Inflammatory macrophage (primary cell): ENCODE measurements at regions not wholly inside any gene's neighbourhood (a gene's known extent, or its start where the extent isn't known, plus 50 kb on each side); places are given as distances from the start of the nearest gene placed in this dataset.

Experiments
- DNase-seq, 2 donors: peaks; one replicate each; pipeline ENCODE4 v3.0.0-alpha.2; 2020 to 2022

DNA sequence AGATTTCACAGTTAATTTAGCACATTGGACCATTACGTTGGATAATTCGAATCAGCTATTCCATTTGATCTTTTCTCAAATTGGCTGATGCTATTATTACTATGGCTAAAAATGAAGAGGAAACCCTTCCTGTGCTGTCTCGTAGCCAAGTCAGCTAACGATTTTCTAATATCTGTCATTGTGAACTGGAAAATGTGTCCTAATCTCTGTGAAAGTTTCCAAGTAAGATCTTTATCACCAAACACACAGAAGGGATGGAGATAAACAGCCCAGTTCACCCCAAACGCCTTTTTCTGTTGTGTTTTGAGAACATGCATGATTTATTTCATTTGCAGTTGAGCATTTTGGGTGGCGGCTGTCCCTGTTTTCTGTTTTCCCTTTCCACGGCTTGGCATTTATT, 312.8 kb downstream of the FOXL1 start:
- no peak for DNase-seq

DNA sequence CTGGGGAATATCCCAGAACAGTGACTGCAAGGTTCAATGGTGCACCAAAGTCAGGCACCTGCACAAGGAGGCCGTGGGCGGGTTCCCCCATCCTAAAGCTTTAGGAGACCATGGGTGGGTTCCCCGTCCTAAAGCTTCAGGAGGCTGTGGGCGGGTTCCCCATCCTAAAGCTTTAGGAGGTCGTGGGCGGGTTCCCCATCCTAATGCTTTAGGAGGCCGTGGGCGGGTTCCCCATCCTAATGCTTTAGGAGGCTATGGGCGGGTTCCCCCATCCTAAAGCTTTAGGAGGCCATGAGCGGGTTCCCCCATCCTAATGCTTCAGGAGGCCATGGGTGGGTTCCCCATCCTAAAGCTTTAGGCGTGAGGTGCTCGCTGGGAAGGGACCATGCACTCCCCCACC, 313.3 kb downstream of the FOXL1 start:
- DNase-seq, result peak in 1 of 2 donors; percentile 52

DNA sequence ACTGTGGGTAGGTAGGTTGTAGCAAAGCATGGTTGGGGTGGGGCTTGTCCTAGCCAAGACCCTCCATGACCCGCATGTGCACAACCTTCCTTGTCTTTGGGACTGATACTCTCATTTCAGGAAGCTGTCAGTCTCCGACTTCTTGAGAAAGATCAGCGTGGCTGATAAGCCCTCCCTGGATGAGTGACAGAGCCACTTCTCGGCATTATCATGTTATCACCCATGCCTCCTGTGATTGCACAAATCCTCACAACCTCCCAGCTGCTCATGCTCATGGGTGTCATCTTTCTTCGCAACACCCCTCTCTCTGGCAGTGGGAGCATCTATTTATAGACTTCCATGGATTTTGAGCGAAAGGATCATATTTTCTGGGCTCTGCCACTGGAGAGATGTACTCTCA, 314.2 kb downstream of the FOXL1 start:
- no peak for DNase-seq

DNA sequence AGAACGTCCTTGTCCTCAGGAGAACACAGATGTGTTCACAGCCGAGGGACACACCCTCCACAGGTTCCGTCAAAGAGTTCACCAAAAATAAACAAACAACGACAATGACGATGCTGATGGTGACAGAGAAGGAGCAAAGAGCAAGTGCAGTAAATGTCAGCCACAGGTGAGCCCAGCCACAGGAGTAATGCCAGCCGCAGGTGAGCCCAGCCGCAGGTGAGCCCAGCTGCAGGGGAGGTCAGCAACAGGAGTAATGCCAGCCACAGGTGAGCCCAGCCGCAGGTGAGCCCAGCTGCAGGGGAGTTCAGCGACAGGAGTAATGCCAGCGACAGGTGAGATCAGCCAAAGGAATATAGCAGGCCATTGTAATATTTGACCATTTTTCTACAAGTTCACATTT, 315.2 kb downstream of the FOXL1 start:
- DNase-seq, result no peak

DNA sequence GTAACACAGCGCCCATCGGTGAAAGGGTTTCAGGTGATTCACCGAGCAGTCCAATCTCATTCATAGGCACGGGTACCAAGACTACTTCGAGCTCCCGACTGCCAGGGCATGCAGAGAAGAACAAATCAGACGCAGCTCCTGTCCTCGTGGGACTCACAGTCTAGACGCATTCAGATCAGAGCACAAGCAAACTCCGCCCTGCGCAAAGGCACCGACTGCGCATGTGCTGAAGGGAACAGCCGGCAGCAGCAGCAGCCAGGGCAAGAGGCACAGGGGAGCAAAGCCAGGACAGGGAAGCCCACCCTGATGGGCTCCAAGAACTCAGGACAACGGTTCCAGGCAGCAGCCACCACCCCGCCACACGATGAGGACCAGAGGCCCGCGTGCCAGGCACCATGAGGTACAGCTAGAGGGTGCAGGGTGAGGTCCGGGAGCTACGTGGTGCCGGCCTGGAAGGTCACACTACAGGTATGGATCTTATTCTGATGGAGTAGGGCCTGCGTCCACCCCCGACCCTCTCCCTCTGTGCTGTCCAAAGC, 315.7 kb downstream of the FOXL1 start:
- DNase-seq, result no peak

DNA sequence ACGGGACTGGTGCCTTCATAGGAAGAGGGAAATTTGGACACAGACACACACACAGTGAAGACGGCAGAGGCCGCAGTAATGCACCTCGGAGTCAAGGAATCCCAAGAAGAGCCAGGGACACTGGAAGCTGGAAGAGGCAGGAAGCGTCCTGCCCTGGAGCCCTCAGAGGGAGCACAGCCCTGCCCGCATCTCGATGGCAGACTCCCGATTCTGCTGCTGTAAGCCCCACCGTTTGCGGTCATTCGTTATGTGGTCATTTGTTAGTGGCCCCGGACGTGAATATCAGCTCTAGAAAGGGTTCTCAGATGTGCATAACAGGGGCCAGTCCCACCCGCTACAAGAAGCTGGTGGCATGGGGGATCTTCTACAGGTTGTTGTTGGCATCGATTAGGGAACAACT, 316.6 kb downstream of the FOXL1 start:
- DNase-seq, result no peak

DNA sequence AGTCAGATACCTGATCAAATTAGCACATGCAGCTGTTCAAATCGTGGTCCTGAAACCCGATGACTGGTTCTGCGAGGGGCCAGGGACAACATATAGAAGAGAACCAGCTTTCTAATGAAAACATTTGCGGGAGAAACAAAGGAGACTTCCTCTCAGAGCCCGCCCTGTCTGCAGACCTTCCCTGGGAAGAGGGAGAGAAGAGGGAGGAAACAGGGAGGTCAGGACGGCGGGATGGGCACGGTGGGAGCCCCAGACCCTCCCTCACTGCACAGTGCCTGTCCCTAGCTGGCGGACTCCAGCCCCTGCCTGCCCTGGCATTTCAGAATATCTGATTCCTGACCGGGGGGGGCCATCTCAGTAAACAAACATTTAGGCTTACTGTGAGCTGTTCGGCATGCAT, 317.3 kb downstream of the FOXL1 start:
- DNase-seq, result no peak

DNA sequence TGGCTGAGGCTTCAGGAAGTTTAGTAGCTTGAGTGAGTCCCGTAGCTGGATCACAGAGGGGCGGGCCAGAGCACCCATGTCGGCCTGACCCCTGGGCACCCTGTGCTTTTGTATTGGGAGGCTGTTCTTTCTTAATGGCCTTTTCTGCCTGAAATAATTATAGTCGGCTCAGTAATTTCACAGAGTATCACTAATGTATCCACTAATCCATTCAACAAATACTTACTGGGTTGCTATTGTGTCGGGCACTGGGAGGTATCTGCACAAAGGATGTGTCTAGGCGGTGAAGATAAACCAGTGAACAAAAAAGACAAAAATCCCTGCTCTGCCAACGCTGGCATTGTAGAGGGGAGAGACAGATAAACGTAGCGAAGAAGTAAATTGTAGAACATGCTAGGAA, 318.6 kb downstream of the FOXL1 start:
- DNase-seq, result no peak

DNA sequence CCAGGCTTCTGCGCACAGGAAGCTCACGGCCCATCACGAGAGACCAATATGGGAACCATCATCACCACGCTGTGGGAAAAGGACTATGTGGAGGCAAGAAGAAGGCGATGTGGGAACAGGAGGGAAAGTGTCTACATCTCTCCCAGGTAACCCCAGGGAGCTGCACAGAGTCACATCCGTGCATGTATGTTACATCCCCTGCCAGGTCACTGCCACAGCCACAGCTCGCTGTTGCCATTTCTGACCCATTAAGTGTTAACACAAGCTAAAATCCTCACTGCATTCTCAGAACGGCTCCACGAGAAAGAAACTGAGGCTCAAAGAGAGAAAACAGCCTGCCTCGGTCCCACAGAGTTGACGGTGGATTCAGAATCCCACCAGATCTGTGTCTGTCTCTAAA, 319.1 kb downstream of the FOXL1 start:
- no peak for DNase-seq

DNA sequence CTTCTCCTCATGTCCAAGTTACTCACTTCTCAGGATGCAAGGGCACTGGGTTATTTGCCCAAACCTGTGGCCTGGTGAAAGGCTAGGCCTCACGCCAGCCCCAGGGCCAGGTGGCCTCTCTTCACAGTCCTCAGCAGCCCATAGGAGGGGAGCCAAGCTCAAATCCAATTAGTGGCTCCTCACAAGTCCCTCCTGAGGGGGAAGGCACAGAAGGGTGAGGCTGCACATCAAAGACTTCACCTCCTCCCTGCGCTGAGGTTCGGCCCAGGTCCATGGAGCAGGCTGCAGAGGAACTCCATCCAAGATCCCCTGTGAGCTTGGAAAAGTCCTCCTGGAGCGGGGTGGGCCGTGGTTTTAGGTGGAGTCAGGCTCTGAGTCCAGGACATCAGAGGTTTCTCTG, 320.0 kb downstream of the FOXL1 start:
- DNase-seq, result no peak

DNA sequence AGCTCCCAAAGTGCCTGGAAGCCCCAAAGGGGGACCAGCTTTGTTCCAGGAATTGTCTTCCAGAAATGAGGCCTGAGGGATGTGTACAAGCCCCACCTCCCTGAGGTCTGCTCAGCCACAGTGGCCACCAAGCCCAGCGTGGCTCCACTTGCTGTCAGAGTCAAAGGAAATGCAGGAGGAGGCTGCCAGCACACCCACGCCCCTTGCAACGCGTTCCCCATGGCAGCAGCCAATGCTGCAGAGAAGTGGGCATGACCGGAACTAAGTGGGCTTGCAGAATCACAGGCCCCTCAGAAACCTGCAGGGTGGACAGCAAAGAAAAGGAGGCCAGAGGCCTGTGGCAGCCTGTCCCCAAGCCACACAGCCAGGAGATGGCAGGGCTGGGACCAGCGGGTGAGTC, 320.8 kb downstream of the FOXL1 start:
- DNase-seq, result no peak

DNA sequence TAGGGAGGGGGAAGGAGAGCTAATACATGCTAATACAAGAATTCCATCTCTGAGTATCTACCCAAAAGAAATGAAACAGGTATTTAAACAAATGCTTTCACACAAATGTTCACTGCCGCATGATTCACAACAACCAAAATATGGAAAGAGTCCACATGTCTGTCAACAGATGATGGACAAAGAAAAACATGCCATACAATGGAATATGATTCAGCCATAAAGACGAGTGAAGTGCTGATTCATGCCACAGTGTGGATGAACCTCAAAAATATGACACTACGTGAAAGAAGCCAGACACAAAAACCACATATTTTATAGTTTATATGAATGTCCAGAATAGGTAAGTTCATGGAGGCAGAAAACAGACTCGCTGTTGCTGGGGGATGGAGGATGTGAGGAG, 321.4 kb downstream of the FOXL1 start:
- no peak for DNase-seq

DNA sequence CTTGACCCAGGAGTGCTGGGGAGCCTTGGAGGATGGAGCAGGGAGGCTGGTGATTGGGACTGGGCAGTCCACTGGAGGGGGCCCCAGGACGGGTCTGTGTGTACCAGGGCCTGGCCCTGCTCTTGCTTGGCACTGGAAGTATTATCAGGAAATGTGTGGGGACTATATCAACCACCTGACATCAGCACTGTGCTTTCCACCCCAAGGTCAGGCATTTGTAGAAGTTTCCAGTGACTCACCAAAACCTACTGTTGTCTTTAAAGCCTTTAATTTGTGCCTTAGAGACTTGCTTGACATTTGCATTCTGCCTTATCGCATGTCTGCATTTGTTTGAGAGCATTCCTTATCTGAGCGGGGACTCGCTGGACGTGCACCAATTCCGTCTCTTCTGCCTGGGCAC, 323.1 kb downstream of the FOXL1 start:
- DNase-seq, result no peak

DNA sequence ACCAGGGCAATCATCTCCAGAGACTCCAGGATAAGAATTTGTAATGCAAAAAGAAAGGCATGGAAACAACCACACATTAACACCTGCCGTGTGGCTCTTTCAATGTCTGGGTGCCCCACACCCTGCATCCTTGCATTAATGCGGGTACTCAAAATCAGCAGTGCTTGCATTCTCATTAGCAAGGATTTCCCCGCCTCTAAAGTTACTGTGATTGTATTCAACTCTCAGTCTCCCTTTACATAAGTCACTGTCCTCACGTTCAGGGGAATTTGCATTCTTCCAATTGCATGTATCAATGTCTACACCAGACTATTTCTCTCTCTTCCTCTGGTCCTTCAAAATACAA, 324.3 kb downstream of the FOXL1 start:
- DNase-seq, result no peak

DNA sequence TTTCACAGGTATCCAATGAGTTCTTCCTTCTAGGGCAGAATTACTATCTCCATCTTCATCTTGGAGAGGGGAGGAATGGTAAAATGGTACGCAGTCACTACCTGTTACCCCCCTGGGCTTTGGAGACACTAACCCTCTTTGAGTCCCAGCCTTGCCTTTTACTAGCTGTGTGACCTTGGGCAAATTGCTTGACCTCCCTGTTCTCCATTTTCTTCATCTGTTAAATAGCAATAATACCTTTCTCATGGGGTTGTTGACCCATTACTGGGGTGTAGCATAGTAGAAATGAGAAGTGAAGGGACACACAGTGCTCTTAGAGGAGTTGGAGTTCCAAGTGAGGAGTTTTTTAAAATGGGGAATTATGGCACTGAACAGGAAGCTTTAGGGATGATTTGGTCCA, 324.7 kb downstream of the FOXL1 start:
- no peak for DNase-seq

DNA sequence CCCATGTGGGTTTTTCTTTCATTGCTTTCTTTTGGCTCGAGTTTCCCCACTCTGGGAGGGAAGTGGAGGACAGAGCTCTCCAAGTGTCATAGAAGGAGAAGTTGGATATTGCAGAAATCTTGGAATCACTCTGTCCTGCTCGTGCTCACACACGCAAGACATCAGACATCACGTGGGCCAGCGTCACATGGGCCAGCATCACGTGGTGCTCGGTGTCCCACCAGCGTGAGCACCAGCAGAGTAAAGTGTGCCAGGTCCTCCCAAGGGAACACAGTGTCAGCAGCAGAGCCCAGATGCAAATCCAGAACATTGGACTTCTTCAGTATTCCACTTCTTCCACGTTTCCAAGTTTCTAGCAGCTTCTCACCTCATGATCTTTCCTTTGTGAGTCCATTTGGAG, 327.0 kb downstream of the FOXL1 start:
- DNase-seq, result no peak

DNA sequence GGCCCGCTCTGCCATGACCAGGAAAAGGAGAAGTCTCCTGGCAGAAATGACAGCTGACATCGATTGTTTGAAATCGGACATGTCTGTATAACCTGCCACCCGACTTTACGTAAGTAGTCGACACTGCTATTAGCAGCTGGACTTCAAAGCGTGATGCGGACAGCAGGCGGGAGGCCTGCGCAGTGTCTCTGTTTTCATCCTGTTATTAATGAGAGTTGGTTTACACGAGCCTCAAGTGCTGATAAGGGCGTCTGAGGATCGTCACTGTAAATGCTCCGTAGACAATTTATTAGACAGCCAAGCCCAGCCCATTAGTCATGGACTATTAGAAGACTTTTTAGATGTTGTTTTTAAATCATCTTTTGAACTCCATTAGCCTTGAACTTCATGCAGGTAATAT, 328.3 kb downstream of the FOXL1 start:
- DNase-seq, result no peak

DNA sequence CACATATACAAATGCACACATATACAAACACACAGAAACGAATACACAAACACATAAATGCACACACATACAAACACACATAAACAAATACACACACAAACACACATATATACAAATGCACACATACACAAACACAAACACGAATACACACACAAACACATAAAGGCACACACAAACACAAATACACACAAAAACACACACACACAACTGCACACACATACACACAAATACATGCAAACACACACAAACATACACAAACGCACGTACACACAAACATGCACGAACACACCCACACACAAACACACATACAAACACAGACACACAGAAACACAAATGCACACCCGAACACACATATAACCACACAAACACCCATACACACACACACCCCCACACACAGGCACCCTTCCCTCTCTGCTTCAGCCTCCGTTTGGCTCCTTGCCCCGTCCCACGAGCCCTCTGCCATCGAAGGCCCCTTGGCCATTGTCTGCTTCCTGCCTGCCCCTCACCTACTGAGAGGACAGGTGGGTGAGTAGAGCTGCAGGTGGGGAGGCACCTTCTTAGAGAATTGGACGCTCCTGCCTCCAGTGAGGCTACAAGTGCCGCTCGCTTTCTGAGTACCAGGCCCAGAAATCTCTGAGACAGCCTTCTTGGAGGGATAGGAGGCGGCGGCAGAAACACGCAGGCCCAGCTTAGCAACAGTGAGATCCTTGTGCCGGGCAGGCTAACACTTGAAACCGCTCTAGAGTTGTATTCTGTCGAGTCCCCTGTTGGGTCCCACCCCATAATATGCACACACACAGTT, 331.2 kb downstream of the FOXL1 start:
- DNase-seq, result no peak

DNA sequence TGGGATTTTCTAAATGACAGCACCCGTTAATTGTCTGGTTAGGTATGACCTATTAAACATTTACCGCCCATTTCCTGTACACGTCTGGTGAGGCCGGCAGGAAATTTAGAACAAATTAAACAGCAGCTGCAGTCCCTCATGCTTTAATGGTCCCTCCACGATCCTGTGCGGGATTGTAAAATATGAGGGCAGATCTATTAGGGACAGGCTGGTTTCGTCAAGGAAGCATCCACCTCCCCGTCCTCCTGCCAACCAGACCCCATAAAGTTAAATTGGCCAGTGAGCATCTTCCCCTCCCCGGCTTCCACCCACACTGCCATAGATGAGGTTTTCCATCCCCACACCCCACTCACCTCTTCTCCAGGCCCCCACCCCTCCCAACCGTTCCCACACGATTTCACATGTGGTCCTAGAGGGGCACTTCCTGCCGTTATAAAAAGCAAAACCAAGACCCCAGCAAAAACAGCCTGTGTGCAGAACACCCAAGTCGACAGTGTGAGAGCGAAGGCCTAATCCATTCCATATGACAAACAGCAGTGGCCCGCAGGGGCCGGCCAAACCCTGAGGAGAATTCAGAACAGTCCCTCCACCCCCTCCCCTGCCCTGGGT, 331.9 kb downstream of the FOXL1 start:
- DNase-seq, result no peak

DNA sequence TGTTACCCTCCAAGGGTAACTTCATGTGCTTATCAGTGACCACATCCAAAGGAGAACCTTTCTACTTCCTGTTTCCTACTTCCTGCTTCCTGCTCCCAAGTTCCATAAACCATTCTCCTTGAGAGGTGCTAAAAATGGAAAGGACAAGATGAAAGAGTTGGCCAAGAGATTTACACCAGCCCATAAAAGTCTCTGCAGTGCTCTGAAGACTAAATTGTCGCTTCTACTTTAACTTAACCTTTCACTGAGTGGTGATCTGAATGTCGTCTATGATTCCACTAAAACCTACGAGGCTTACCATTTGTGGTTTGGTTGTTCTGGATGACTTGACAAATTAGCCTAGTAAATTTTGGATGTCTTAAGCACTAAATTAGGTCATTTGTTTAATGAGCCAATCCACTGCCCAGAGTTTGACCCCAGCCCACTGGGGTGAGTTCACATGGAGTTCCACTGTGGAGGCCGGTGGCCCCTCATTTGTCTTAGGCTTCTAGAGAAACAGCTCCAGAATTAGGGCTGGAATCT, 333.1 kb downstream of the FOXL1 start:
- DNase-seq, result no peak

DNA sequence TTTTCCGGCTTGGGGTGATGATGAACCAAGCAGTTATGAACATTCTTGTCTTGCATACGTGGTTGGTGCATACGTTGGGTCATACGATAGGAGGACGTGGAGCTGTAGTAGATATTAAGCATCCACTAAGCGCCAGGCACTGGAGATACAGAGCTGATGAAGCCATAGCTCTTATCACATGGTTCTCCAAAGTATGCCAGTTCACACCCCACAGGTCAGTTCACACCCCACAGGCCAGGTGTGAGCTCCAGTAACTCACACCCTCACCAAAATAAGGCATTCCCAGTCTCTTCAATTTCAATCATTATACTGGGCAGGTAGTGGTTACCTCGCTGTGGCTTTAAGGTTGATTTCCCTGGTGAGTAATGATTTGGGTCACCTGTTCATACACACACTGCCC, 335.5 kb downstream of the FOXL1 start:
- no peak for DNase-seq

DNA sequence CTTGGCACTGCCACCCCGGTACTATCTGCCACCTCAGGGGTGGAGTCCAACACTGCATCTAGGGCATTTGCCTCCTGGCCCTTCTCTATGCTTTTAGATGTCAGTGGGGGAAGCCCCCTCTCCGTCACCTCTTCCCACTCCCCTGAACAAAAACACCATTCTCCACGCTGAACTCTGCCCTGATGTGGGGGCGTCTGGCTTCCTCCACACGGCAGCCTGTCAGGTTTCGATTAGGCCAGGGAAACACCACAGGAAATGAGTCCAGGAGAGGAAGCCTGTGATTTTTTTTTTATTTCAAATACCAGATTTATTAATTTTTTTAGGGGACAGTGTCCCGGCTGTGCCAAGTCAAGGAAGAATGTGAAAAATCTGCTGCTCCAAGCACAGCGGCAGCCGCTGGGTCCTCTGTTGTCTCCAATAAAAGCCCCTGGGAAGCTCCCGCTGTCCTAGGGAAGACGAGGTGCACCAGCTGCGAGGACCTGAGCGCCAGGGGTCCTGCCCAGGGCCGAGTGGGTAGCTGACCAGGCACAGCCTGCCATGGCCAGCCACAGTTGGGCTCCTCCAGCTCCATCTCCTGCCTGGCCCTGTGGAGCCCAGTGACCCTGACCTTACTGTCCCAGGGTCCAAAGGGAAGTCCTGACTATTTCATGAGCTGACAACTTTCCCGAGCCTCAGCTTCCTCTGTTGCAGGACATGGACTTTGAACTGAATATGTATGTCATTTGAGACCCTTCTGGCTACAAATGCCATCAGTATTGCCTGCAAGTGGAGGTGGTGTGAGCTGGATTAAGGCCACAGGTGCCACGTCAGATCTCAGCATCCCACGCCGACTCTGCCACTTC, 336.7 kb downstream of the FOXL1 start:
- DNase-seq, result no peak
